ENCODE measurements at regions not wholly inside any gene's neighbourhood (a gene's known extent, or its start where the extent isn't known, plus 50 kb on each side); places are given as distances from the start of the nearest gene placed in this dataset.
"Not testable (repeated sequence)": the region's sequence is repeated elsewhere in the genome, so short reads cannot be mapped to it uniquely, and the experiment has no call there.

- not testable (repeated sequence) for DNase-seq
These were observed 203.7 kb downstream of the POM121L12 start for GRCh38 chr7:53239151-53239550.

GRCh38 chr7:53245721-53246120, 210.3 kb downstream of the POM121L12 start:
- DNase-seq, result no peak

- no peak for DNase-seq
These were observed 211.5 kb downstream of the POM121L12 start for GRCh38 chr7:53246957-53247356.

GRCh38 chr7:53252539-53252938, 217.1 kb downstream of the POM121L12 start:
- DNase-seq, result no peak

GRCh38 chr7:53272081-53272480, 236.6 kb downstream of the POM121L12 start:
- DNase-seq, result peak; percentile 35

- no peak for DNase-seq
These were observed 245.9 kb downstream of the POM121L12 start for GRCh38 chr7:53281312-53281711.

- no peak for DNase-seq
These were observed 256.9 kb downstream of the POM121L12 start for GRCh38 chr7:53292341-53292740.

- no peak for DNase-seq
These were observed 267.2 kb downstream of the POM121L12 start for GRCh38 chr7:53302496-53303246.

GRCh38 chr7:53303781-53304180, 268.3 kb downstream of the POM121L12 start:
- DNase-seq, result no peak

- DNase-seq, result no peak
These were observed 271.4 kb downstream of the POM121L12 start for GRCh38 chr7:53306846-53307245.

GRCh38 chr7:53311205-53311604, 275.8 kb downstream of the POM121L12 start:
- no peak for DNase-seq

GRCh38 chr7:53315981-53316380, 280.5 kb downstream of the POM121L12 start:
- DNase-seq, result no peak

- DNase-seq, result no peak
These were observed 283.1 kb downstream of the POM121L12 start for GRCh38 chr7:53318566-53318965.

- DNase-seq, result no peak
These were observed 289.6 kb downstream of the POM121L12 start for GRCh38 chr7:53325061-53325460.

GRCh38 chr7:53326634-53327033, 291.2 kb downstream of the POM121L12 start:
- DNase-seq, result no peak

- no peak for DNase-seq
These were observed 300.8 kb downstream of the POM121L12 start for GRCh38 chr7:53336105-53336668.

GRCh38 chr7:53340220-53340619, 304.8 kb downstream of the POM121L12 start:
- DNase-seq, result no peak

- no peak for DNase-seq
These were observed 314.8 kb downstream of the POM121L12 start for GRCh38 chr7:53350241-53350640.

GRCh38 chr7:53351681-53352080, 316.2 kb downstream of the POM121L12 start:
- DNase-seq, result no peak

GRCh38 chr7:53358269-53358668, 322.8 kb downstream of the POM121L12 start:
- no peak for DNase-seq

- no peak for DNase-seq
These were observed 347.7 kb downstream of the POM121L12 start for GRCh38 chr7:53383131-53383530.

GRCh38 chr7:53385239-53385638, 349.8 kb downstream of the POM121L12 start:
- DNase-seq, result not testable (repeated sequence)

- DNase-seq, result no peak
These were observed 352.1 kb downstream of the POM121L12 start for GRCh38 chr7:53387515-53387914.

GRCh38 chr7:53397911-53398310, 362.5 kb downstream of the POM121L12 start:
- no peak for DNase-seq

- no peak for DNase-seq
These were observed 363.1 kb downstream of the POM121L12 start for GRCh38 chr7:53398566-53398965.
